ENCODE measurements at regions not wholly inside any gene's neighbourhood (a gene's known extent, or its start where the extent isn't known, plus 50 kb on each side); places are given as distances from the start of the nearest gene placed in this dataset.

DNA sequence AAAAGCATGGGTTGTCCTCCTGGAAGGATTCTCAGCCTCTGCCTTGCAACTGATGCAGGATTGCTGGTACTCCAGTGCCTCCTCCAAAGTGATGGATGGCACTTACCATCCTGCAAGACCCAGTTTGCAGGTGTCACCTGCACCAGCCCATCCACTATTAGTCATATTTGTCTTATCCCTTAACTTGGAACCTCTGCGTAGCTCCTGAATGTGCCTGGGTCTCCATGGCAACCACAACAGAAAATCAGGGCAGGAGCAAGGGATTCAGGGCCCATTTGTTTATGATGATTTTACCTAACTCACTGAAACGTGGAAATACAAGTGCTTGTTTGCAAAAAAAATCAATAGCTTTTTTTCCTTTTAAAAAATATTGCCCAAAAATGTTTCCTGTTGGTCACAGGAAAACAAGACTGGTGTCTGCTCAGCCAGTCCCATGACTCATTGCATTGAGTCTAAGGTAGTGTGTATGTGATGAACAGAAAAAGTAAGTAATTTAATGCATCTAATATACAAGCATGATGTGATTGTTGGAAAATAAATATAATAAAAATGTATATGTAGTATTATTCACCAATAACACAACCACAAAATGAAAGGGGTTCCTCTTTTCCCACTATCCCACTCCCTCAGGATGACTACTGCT is 1196.3 kb upstream of the TMEM132C start:
- no peak for DNase-seq (ENCODE audit: low read depth)

DNA sequence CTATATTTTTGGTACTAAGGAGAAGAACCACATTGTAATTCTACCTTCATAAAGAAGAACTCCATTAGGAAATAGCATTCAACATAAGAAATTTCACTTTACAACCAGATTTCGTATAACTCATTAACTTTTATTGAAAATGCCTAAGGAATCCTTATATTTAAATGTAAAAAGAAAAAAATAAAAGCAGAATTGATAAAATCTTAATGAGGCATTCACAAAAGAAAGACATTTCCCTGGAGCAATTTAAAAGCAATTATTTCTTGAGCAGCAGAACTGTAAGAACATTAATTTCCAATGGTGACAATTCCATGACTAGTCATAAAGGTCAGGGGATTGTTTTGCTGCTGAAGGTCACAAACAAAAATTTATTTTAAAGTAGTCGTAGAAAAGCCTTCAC is 1192.8 kb upstream of the TMEM132C start:
- no peak for DNase-seq (ENCODE audit: low read depth)

DNA sequence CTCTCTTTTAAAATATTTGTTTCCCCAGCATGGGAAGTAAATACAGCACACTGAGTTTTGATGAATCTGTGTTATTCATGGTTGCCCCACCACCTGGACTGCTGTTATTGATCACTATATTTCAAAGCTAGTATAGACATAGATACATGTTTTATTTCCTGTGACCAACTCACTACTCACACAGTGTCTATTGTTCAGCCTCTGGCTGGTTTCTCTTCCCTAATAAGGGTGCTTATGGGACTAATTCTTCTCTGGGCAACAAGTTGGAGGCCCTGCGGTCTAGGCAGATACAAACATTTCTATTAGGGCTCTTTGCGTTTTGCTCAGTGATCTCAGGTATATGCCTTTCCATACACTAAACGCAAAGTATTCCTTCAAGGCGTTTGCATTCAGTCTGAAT is 1191.0 kb upstream of the TMEM132C start:
- DNase-seq (ENCODE audit: low read depth): no peak

DNA sequence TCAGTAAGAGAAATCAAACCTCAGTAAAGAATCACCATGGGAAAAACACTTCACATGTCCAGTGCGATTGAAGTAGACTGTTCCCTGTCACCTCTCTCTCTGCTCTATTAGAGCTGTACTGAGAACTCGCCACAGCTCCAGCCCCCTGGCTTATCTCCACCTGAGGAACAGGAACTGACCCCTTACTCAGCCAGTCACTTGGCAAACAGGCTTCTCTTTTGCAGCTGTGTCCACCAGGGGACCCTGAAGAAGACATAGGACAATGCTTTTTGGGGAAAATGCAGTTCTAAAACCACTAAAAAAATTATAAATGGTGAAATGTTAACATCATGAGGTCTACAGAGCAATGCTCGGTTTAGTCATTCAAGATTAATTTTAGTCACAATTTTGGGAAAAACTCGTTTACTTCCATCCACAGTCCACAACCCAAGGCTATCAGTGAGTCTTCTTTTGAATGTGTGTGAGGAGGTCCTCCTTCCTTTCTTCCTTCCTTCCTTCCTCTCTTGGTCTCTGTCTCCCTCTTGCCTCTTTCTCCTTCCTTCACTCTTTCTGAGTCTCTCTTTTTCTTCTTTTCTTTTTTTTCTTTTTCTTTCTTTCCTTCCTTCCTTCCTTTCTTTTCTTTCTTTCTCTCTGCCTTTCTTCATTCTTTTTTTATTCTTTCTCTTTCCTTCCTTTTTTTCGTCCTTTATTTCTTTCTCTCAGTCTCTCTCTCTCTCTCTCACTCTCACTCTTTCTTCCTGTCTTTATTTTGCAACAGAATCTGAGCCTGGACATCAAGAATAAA is 1189.5 kb upstream of the TMEM132C start:
- DNase-seq (ENCODE audit: low read depth): no peak

DNA sequence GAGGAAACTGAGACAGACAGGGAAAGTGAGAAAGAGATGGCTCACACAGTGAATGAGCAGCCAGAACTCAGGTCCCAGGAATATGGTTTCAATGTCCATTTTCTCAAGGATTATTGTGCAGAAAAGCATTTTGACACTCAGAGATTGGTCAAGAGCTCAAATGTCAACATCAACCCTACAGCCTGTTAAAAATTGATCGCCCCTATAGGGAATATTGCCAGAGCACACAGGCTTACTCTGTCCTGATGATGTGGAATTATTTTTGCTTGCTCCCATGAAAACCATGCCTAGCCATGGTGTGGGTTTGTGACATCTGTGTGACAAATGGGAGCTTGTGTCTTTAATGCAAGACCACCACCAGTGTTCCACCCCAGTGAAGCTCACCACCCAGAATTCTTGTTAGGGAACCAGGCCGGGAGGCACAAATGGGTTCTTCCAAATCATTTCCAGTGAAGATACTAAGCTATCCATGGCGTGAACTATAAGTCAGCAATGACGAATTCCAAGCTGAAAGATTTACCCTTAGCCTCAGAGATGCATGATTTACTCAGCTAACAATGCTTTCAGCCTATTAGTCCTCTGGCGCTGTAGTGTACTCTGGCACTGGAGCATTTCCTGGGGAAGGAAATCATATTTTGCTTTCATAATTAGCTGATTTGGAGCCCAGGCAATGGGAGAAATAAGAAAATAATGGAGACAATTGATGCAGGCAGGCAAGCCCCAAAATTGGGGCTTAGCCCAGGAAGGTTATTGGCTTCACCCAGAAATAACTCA is 1188.2 kb upstream of the TMEM132C start:
- DNase-seq (ENCODE audit: low read depth): no peak

DNA sequence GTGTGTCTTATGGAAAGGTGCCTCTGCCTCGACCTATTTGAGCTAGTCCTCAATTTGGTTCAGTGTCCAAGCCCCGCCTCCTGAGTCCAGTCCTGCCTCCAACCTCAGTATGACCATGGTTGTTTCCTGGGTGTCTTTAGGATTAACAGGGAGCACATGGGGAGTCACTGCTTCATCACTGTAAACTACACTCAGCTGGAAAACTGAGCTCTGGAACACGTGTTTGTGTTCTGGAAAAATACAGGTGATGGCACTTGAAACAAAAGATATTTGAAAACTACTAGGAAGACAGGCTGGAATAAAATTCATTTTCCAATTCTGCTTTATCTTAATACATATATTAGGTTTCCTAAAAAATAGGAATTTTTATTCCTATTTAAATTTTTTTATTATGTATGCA is 1187.3 kb upstream of the TMEM132C start:
- DNase-seq (ENCODE audit: low read depth): no peak

DNA sequence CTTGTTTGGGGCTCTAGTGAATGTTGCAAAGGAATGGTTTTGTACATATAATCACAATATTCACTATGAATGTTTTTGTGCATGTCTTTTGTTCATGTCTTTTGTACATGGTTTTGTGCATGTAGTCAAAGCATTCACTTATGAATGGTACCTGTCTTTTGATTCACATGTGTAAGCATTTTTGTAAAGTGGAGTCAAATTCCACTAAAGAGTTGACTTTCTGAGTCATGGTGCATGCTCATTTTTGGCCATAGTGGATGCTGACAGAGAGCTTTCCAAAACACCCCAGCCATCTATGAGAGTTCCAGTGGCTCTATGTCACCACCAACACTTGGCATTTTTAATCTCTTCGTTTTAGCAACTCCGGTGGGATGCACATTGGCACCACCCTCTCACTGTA is 1185.9 kb upstream of the TMEM132C start:
- DNase-seq (ENCODE audit: low read depth): no peak

DNA sequence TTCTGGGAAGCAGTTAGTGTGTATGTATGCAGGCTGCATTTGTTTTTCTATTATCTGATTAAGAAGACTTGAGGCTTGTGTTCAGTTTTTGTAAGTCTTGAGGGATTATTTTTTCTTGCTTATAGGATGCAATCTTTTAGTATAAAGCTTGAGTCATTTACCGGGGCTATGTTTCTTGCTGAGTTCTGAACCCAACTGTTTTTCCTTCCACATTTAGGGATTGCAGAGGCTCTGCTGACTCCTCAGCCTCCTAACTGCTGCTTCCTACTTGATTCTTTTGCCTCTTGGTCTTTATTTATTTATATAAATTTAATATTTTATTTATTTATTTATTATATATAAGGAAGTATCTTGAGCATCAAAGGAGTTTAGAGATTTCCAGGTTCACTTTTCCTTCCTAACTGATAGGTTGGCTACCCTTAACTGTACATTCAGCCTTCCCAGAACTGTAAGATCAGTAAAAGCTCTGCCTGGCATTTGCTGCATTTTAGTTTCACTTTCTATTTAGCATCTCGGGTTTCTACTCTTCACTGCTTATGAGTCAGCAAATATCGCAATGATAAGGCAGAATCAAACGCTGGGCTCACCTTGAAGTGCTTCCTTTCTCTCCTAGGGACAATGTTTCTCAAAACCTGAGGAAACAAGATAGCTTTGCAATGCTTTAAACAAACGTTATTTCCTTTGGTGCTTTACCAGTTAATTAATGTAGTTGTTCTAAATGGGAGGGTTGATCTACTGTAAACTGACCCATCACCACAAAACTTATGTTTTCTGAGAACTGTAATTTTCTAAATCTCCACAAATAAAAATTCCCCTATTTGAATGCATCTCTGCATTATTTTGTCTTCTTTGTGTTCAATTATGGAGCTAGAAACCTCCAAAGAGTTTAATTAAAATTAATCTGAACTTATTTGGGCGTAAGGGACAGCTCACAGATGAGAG is 1183.7 kb upstream of the TMEM132C start:
- DNase-seq (ENCODE audit: low read depth): peak; percentile 58

DNA sequence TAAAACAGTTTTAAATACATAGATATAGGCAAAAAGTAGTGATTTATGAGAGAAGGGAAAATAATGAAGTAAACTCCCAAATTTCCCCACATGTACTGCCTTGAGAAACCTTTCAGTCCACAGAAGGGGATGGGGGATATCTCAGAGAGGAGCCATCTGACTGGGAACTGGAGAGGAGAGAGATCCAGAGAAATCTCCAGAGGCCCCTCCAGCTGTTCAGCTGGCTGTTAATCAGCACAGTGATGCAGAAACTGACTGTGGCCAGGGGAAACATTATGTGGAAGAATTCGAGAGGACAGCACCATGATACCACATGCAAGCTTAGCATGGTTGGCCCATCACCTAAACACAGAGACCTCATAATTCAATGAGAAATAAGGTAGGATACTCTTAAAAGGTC is 1165.9 kb upstream of the TMEM132C start:
- no peak for DNase-seq (ENCODE audit: low read depth)

DNA sequence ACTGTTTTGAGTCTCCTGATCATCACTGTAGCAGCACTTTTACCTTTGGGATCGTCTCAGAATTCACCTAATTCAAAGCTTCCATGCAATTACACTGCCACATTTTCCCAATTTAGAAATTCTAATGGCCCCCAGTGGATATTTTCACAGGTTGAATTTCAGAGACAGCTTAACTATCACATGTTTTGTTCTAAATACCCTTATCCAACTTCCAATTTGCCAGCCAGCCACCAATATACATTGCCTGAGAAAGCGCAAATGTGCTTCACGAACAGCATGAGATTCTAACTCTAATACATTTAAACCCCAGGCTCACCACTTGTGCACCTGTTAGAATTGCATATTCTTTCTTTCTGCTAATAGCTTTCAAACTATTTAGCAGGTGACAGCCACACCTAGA is 1160.9 kb upstream of the TMEM132C start:
- DNase-seq (ENCODE audit: low read depth): no peak

DNA sequence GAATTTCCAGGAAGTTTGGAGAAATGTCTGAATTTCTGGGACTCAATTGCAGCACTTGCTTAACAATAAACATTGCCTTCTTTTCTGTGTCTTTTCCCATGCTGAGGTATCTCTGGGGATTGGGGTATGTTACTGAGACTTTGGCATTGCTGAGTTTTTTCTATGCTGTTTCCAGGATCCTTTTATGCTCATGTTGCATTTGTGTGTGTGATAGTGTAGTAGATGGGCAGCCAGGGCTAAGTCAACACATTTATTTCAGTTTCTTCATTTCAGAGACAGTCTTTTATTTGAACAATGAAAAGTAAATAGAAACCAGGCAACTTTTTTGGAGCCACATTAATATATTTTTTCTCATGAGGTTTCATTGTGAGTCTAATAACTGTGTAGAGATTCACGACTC is 1160.3 kb upstream of the TMEM132C start:
- DNase-seq (ENCODE audit: low read depth): no peak

DNA sequence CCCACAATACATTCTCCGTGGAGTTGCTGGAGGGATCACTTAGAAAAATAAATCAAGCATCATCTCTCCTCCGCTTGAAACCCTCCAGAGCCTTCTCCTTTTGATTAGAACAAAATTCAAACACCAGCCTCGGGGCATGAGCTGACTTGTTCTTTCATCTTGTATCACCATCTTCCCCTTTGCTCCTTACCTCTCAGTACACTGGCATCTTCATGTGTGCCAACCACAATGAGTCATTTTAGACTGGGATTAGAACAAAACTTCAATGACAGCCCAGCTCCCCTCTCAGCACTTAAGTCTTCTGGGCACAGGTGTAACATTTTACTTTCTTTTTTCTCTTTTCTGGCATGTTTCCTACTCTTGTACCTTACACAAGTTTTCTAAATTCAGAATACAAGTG is 1159.2 kb upstream of the TMEM132C start:
- no peak for DNase-seq (ENCODE audit: low read depth)

DNA sequence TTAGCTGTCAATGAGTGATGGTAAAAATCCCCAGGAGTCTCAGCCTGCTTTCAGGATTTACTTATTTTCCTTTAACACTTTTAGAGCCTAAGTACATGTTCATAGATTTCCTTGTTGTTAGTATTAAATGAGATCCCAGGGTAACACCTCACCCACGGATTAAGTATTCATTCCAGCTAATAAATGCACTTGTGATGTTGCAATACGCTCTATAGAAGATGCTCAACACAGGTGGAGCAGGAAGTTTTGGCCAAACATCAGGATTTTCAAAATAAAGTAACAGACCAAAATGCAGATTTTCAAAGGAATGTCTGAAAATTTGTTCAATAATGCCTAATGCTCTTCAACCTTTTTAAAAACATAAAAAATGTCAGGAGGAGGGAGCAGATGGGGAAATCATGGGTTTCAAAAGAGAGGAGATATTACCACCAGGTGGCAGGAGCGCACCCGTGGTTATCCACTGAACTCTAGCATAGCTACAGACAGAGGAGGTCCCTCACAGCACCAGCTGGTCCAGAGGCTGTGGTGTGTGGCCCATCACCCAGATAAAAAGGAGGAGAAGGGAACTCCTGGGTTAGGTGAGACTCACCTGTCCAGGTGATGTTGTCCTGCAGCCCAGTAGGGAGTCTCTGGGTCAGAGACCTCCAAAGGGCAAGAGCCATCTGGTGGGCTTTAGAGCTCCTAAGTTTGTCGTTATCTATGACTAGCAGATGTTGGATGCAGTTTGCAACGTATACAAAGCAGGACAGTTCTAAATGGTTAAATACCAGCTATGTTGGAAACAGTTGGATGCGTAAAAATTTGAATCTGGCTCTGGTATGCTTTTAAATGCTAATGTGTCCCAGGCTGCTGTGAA is 1158.4 kb upstream of the TMEM132C start:
- DNase-seq (ENCODE audit: low read depth): no peak

DNA sequence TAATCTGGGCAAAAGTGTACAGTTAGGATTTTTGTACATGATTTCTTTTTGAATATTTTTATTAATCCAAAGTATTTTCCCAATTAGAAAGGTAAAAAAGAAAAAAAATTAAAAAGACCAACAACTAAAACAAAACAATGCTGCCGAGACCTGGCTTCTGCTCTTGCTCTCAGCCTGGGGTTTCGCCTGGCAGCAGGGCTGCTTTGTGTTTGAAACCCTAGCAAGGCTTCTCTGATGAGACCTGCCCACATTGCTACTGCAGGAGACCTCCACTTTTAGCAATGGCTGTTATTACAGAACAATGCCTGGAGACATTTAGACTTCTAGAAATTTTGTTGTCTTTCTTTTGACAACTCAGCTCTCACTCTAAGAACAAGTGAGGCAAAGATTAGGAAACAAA is 1153.0 kb upstream of the TMEM132C start:
- no peak for DNase-seq (ENCODE audit: low read depth)

DNA sequence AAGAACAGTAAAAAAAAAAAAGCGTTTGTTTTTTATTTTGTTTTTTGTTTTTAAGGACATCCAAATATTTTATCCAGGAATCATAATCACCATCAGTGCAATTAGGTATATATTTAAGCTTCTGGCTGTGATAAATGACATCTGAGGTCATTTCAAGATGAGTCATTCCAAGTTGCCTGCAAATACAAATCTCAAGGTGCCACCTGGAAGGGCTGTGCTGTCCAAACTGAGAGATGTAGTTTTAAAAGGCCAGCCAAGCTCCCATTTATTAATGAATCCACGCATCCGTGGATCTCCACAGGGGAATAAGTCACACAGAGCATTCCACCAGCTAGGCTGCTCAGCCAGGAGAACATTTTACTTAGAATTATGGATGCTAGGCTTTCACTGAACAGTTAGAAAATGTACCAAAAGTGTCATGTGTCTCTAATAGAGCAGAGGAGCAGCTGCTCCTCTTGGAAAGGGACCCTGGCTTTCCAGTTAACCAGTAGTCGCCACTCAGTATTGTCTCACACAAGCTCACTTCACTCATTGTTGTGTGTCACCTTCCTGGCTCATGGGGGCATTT is 1151.4 kb upstream of the TMEM132C start:
- DNase-seq (ENCODE audit: low read depth): no peak

DNA sequence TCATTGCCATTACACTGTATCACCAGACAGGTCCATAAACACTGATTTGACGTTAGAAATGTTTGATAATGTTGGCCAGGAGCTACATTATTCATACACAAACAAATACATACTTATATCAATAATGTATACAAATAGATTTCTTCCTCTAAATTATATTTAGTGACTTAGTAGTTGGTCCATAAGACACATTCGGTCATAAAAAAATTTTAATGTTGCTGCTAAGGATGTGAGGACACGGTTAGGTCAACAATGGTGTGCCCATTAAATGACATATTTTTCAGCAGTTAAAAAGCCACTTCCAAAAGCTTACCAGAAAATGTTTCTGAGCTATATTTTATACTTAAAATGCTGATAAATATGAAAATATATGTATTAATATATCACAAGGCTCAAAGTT is 1148.7 kb upstream of the TMEM132C start:
- no peak for DNase-seq (ENCODE audit: low read depth)

DNA sequence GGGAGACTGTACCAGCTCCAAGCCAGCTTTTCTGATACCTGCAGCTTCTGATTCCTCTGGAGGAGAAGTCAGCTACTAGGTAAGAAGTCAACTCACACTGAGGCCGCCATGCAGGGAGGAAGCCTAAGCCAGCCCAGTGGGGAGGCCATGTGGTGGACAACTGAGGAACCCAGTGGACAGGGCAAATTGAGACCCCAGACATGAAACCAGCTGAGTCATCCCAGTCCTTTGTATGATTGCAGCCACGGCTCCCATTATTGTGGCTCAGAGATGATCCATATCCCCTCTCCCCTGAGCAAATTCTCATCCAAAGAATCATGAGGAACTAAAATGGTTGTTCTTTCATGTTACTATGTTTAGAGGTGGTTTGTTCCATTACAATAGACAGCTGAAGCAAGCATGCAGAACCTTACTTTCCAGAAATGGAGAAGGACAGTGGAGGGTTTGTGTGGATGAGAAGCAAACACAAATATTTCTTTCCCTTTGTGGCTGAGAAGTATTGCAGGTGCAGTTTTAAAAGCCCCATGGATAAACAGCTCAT is 1147.3 kb upstream of the TMEM132C start:
- no peak for DNase-seq (ENCODE audit: low read depth)

DNA sequence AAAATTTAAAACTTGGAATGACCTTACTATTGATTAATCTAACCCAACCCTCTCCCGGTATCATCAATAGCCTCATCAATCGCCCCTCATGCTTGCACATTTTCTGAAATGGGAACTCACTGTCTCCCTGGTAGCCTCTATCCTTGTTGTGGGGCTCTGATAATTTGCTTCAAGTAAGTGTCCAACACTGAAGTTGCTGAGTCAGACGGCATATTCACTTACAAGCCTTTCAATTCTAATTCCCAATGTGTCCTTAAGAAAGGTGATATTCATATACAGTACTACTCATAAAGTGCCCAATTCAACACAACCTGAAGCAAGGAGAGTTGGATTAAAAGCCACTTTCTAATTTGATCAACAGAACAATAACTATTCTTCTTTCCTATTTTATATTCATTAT is 1146.1 kb upstream of the TMEM132C start:
- DNase-seq (ENCODE audit: low read depth): no peak

DNA sequence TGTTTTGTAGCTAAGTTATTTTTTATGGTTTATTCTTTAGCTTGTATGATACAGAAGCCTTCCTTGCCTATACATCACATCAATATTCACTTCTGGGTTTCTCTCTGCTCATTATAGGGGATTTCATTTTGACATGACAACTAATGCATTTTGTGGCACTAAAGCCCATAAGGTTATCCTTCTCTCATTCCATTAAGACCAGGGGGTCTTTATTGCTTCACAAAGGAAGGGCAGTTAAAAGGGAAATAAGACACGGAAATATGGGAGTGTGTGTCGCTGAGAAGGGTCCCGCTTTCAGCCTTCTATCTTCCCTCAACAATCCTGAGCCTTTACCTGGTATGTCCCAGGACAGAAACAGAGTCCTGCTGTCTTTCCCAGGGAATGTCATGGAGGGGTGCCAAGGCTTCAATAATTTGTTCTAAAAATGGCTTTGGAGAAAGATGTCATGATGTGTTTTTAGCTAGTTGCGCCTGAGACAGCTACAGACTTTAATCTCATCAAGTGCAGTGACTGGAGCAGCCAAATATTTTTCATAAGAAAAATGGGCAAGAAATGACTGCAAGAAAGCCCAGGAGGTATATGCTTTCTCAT is 1145.4 kb upstream of the TMEM132C start:
- no peak for DNase-seq (ENCODE audit: low read depth)
